ENCODE measurements at regions not wholly inside any gene's neighbourhood (a gene's known extent, or its start where the extent isn't known, plus 50 kb on each side); places are given as distances from the start of the nearest gene placed in this dataset.

DNA sequence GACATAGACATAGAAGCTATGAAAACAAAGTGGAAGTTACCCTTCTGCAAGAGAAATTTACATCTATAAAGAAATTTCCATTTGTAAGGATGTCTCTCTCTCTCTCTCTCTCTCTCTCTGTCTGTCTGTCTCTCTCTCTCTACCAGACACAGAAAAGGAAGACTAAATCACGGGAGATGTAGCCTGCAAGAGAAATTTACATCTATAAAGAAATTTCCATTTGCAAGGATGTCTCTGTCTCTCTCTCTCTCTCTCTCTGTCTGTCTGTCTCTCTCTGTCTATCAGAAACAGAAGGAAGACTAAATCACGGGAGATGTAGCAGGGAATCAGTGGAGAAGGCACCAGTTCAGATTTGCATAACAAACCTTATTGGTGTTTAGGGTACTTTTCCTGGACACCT lies 65.6 kb upstream of the CTSO start:
- ChIA-PET POLR2A (no interaction called here), CTCF (no interaction called here)
- no peaks in the 10 kb centered on the region for H3K9me3 ChIP-seq (replicated peaks; ENCODE audit: control insufficient read depth, insufficient read depth, low read length)
- no peaks in the 10 kb centered on the region for H3K27me3 ChIP-seq (ENCODE audit: control insufficient read depth in 2 of 2, insufficient read depth in 2 of 2, low read length in 2 of 2)
- H3K9ac ChIP-seq (replicated peaks; ENCODE audit: extremely low read depth, insufficient read depth, low read length) = no peak overlapping the region
- TF ChIP-seq POLR2A (IDR thresholded peaks at IDR 0.05; ENCODE audit: low read depth, low read length) (no peak), EZH2 (IDR thresholded peaks at IDR 0.05; ENCODE audit: borderline replicate concordance, low read depth, low read length, severe bottlenecking) (no peak), JUN (IDR thresholded peaks at IDR 0.05; ENCODE audit: borderline replicate concordance, insufficient read depth, insufficient read length, low read depth) (no peak)
- no peaks in the 10 kb centered on the region for H3K9me1 ChIP-seq (replicated peaks; ENCODE audit: control insufficient read depth, extremely low read depth, insufficient read depth, low read length)
- no peaks in the 10 kb centered on the region for H3K4me1 ChIP-seq (ENCODE audit: control insufficient read depth, extremely low read depth, insufficient read depth, low read length)
- no TSS peak for BruUV-seq (replicated peaks)
- no peak overlapping the region for H3K4me3 ChIP-seq (replicated peaks in 1 of 3; ENCODE audit: insufficient read depth in 1 of 3, low read depth in 1 of 3, low read length in 3 of 3)
- no peaks in the 10 kb centered on the region for H4K20me1 ChIP-seq (replicated peaks; ENCODE audit: control insufficient read depth, extremely low read depth, insufficient read depth, low read length)
- H3K36me3 ChIP-seq (ENCODE audit: control insufficient read depth in 2 of 2, extremely low read depth in 1 of 2, insufficient read depth in 2 of 2, low read length in 2 of 2) = no peaks in the 10 kb centered on the region
- H3K4me2 ChIP-seq (ENCODE audit: insufficient read depth, low read length) = no peak overlapping the region
- intact Hi-C loops (cut with micrococcal nuclease) (no loop called here), dilution Hi-C loops (cut with MboI; ENCODE audit: extremely low pct_ligation_motif_present, low sequenced_read_pairs) (no loop called here)
- H3K79me2 ChIP-seq (ENCODE audit: control insufficient read depth, insufficient read depth, low read length) = no peaks in the 10 kb centered on the region
- FAIRE-seq = no peak
- no peak overlapping the region for H2AFZ ChIP-seq (ENCODE audit: low read depth, low read length)
- H3K27ac ChIP-seq (ENCODE audit: insufficient read depth, low read depth, low read length) = no peak overlapping the region
- DNase-seq (ENCODE audit: low read depth, low spot score) = no peak

- CTCF ChIA-PET = no interaction called here
- no peaks in the 10 kb centered on the region for H3K9me1 ChIP-seq (replicated peaks; ENCODE audit: control insufficient read depth, extremely low read depth, insufficient read depth, low read length)
- DNase-seq (ENCODE audit: low read depth, low spot score) = no peak
- no peak overlapping the region for H3K9ac ChIP-seq (replicated peaks; ENCODE audit: extremely low read depth, insufficient read depth, low read length)
- intact Hi-C loops (cut with micrococcal nuclease) = no loop called here
- BruUV-seq (replicated peaks) = no TSS peak
- no peaks in the 10 kb centered on the region for H3K36me3 ChIP-seq (ENCODE audit: control insufficient read depth in 2 of 2, extremely low read depth in 1 of 2, insufficient read depth in 2 of 2, low read length in 2 of 2)
- H3K4me2 ChIP-seq (ENCODE audit: insufficient read depth, low read length) = no peak overlapping the region
- no peaks in the 10 kb centered on the region for H3K9me3 ChIP-seq (replicated peaks; ENCODE audit: control insufficient read depth, insufficient read depth, low read length)
- no peaks in the 10 kb centered on the region for H3K79me2 ChIP-seq (ENCODE audit: control insufficient read depth, insufficient read depth, low read length)
- dilution Hi-C loops (cut with MboI; ENCODE audit: extremely low pct_ligation_motif_present, low sequenced_read_pairs) = no loop called here
- no peaks in the 10 kb centered on the region for H3K4me1 ChIP-seq (ENCODE audit: control insufficient read depth, extremely low read depth, insufficient read depth, low read length)
- H3K27me3 ChIP-seq (ENCODE audit: control insufficient read depth in 2 of 2, insufficient read depth in 2 of 2, low read length in 2 of 2) = no peaks in the 10 kb centered on the region
- H3K27ac ChIP-seq (ENCODE audit: insufficient read depth, low read depth, low read length) = no peak overlapping the region
- no peak overlapping the region for H2AFZ ChIP-seq (ENCODE audit: low read depth, low read length)
- H3K4me3 ChIP-seq (replicated peaks in 1 of 3; ENCODE audit: insufficient read depth in 1 of 3, low read depth in 1 of 3, low read length in 3 of 3) = no peak overlapping the region
- FAIRE-seq = no peak
- POLR2A ChIA-PET = no interaction called here
- TF ChIP-seq MYC (IDR thresholded peaks at IDR 0.05; ENCODE audit: low read depth, low read length) (no peak), GATA2 (IDR thresholded peaks at IDR 0.05; ENCODE audit: insufficient read depth, insufficient read length, low read depth, low read length) (no peak), EZH2 (IDR thresholded peaks at IDR 0.05; ENCODE audit: borderline replicate concordance, low read depth, low read length, severe bottlenecking) (no peak), MAX (IDR thresholded peaks at IDR 0.05; ENCODE audit: insufficient read depth, insufficient read length) (no peak), FOS (IDR thresholded peaks at IDR 0.05; ENCODE audit: borderline replicate concordance, insufficient read depth, low read length) (no peak), JUN (IDR thresholded peaks at IDR 0.05; ENCODE audit: borderline replicate concordance, insufficient read depth, insufficient read length, low read depth) (no peak), CTCF (IDR thresholded peaks at IDR 0.05; ENCODE audit: extremely low read depth in 1 of 2, insufficient read depth in 1 of 2, low read depth in 1 of 2, low read length in 2 of 2) (no peak), POLR2A (IDR thresholded peaks at IDR 0.05; ENCODE audit: low read depth, low read length) (no peak), POLR2AphosphoS5 (IDR thresholded peaks at IDR 0.05; ENCODE audit: insufficient read depth, low read depth, low read length) (no peak)
- no peaks in the 10 kb centered on the region for H4K20me1 ChIP-seq (replicated peaks; ENCODE audit: control insufficient read depth, extremely low read depth, insufficient read depth, low read length)
Observed at GRCh38 chr4:156018383-156018782, 64.7 kb upstream of the CTSO start.

Data from endothelial cell of umbilical vein (primary cell).